SU-DHL-6 (cell line): ENCODE measurements at regions not wholly inside any gene's neighbourhood (a gene's known extent, or its start where the extent isn't known, plus 50 kb on each side); places are given as distances from the start of the nearest gene placed in this dataset.

Experiments
- H2AFZ ChIP-seq: fragments of 200-600 bp; sonication (generic); 2 replicates; pipeline ENCODE4 v1.6.1; 2014; ENCODE audit warnings: low read depth, mild to moderate bottlenecking, moderate library complexity, mixed read lengths, antibody characterized with exemption, low read length; ENCODE audit not compliant: severe bottlenecking
- H3F3A ChIP-seq: fragments of 200-600 bp; shearing (Covaris generic); 2 replicates; pipeline ENCODE4 v1.6.0; 2016; ENCODE audit warnings: antibody characterized with exemption, mild to moderate bottlenecking; ENCODE audit not compliant: insufficient read depth
- H3K27ac ChIP-seq: fragments of 200-600 bp; sonication (generic); 2 replicates; pipeline ENCODE4 v1.5.1; 2016; ENCODE audit warnings: low read depth, mild to moderate bottlenecking, low read length, moderate library complexity, mixed read lengths
- H3K27me3 ChIP-seq: fragments of 200-600 bp; sonication (generic), shearing (Covaris generic); 2 replicates; pipeline ENCODE4 v1.6.0; 2014; ENCODE audit warnings: mild to moderate bottlenecking, low read length
- H3K36me3 ChIP-seq: fragments of 200-600 bp; sonication (generic); 2 replicates; pipeline ENCODE4 v1.6.1; 2014; ENCODE audit warnings: mild to moderate bottlenecking, low read length, mixed read lengths
- H3K4me2 ChIP-seq: fragments of 300-600, 200-600 bp; shearing (Covaris generic), sonication (generic); 2 replicates; pipeline ENCODE4 v1.6.0; 2014; ENCODE audit warnings: low read length, low read depth, mild to moderate bottlenecking; ENCODE audit not compliant: poor library complexity, severe bottlenecking
- H3K4me3 ChIP-seq: fragments of 200-600 bp; sonication (generic); 2 replicates; pipeline ENCODE4 v1.5.1; 2014; ENCODE audit warnings: antibody characterized with exemption, low read length, mild to moderate bottlenecking, mixed read lengths; ENCODE audit not compliant: insufficient read depth, poor library complexity, severe bottlenecking
- H3K79me2 ChIP-seq: fragments of 200-600 bp; sonication (generic); 2 replicates; pipeline ENCODE4 v1.6.1; 2014; ENCODE audit warnings: mild to moderate bottlenecking, low read length, moderate library complexity; ENCODE audit not compliant: insufficient read depth
- H3K9ac ChIP-seq: fragments of 200-600 bp; sonication (generic); 2 replicates; pipeline ENCODE4 v1.7.0; 2014; ENCODE audit warnings: mild to moderate bottlenecking, low read length
- H3K9me2 ChIP-seq: fragments of 200-600 bp; sonication (generic); replicated peaks from 2 replicates; pipeline ENCODE4 v1.6.1; 2014; ENCODE audit warnings: low read length; ENCODE audit not compliant: insufficient read depth
- H3K9me3 ChIP-seq: fragments of 200-600 bp; sonication (generic); 2 replicates; pipeline ENCODE4 v1.6.1; 2014; ENCODE audit warnings: low read length, mixed read lengths; ENCODE audit not compliant: insufficient read depth
- H4K20me1 ChIP-seq: fragments of 200-600 bp; sonication (generic); 2 replicates; pipeline ENCODE4 v1.6.1; 2014; ENCODE audit warnings: low read depth, mild to moderate bottlenecking, antibody characterized with exemption, low read length, moderate library complexity, mixed read lengths
- EZH2phosphoT487 ChIP-seq: fragments of 200-600 bp; sonication (generic), shearing (Covaris generic); conservative IDR thresholded peaks from 2 replicates; pipeline ENCODE4 v1.6.1; 2018; ENCODE audit warnings: mild to moderate bottlenecking, antibody characterized with exemption, low read length, moderate library complexity, mixed read lengths
- TF ChIP-seq, protein P1 (sequence below): fragments of 200-600 bp; sonication (generic); IDR thresholded peaks from one replicate; pipeline ENCODE4 v1.5.1; 2017; ENCODE audit warnings: antibody characterized with exemption, mild to moderate bottlenecking, low read length, moderate library complexity; ENCODE audit not compliant: insufficient read depth, poor library complexity, severe bottlenecking

DNA sequence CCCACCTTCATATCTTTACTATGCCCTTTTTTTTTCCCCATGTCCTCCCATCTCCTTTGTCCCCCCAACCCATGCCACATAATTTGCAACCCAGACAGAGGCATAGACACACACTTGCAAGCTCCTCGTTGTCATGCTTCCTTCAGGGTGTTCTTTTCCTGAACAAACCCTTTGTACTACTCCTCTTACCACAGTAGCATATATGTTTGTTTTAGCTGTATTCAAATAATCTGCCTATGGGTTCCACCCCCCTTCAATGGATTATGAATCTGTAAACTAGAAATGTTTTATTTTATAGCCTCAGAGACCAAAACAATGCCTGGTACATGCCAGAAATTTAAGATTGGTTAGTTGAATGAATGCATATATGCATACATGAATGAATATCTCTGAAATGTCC is 307.1 kb upstream of the E2F7 start:
- Histone ChIP-seq H4K20me1 (no peaks in the 10 kb centered on the region), H3K79me2 (no peaks in the 10 kb centered on the region), H3K27me3 (no peaks in the 10 kb centered on the region), H3F3A (no peaks in the 10 kb centered on the region), H3K9me2 (no peaks in the 10 kb centered on the region), H3K9ac (no peak overlapping the region), H3K36me3 (no peaks in the 10 kb centered on the region), H3K9me3 (no peaks in the 10 kb centered on the region), H3K4me3 (no peak overlapping the region), H3K4me2 (no peak overlapping the region), H3K27ac (no peak overlapping the region), H2AFZ (no peak overlapping the region)
- TF ChIP-seq EZH2phosphoT487: no peak
- TF ChIP-seq, protein P1, sequence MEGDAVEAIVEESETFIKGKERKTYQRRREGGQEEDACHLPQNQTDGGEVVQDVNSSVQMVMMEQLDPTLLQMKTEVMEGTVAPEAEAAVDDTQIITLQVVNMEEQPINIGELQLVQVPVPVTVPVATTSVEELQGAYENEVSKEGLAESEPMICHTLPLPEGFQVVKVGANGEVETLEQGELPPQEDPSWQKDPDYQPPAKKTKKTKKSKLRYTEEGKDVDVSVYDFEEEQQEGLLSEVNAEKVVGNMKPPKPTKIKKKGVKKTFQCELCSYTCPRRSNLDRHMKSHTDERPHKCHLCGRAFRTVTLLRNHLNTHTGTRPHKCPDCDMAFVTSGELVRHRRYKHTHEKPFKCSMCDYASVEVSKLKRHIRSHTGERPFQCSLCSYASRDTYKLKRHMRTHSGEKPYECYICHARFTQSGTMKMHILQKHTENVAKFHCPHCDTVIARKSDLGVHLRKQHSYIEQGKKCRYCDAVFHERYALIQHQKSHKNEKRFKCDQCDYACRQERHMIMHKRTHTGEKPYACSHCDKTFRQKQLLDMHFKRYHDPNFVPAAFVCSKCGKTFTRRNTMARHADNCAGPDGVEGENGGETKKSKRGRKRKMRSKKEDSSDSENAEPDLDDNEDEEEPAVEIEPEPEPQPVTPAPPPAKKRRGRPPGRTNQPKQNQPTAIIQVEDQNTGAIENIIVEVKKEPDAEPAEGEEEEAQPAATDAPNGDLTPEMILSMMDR: no peak

DNA sequence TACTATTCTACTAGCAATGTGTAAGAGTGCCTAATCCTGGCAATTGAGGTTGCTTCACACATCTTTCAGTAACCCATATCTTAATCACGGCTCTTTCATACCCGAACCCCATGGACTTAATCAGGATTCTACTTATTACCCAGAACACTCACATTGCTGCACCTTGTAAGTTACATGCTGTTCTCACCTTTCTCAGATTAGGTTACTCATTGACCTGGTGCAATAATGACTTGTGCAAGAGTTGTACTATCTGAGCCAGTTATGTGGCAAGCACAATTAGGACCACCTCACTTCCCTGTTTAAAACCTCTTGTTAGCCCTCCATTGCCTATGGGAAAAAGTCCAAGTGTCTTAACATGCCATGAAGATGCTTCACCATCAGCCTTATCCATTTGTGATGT is 306.7 kb upstream of the E2F7 start:
- no peak overlapping the region for H2AFZ ChIP-seq
- no peak overlapping the region for H3K9ac ChIP-seq
- no peaks in the 10 kb centered on the region for H3F3A ChIP-seq
- H3K9me2 ChIP-seq: no peaks in the 10 kb centered on the region
- no peak for TF ChIP-seq EZH2phosphoT487
- TF ChIP-seq, protein P1: no peak
- no peaks in the 10 kb centered on the region for H3K27me3 ChIP-seq
- no peak overlapping the region for H3K27ac ChIP-seq
- H3K79me2 ChIP-seq: no peaks in the 10 kb centered on the region
- no peaks in the 10 kb centered on the region for H3K36me3 ChIP-seq
- H4K20me1 ChIP-seq: no peaks in the 10 kb centered on the region
- H3K9me3 ChIP-seq: no peaks in the 10 kb centered on the region
- no peak overlapping the region for H3K4me2 ChIP-seq
- H3K4me3 ChIP-seq: no peak overlapping the region

DNA sequence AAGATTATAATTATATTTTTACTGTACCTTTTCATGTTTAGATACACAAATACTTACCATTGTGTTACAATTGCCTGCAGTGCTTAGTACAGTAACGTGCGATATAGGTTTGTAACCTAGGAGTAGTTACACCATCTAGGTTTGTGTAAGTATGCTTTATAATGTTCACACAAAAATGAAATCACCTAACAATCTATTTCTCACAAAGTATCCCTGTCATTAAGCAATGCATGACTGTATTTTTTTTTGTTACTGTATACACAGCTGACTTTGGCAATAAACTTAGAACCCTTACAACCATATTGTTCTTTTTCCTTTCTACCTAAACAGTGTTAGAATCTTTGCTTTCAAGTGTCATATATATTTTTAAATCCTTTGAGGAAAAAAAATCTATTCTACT is 303.0 kb upstream of the E2F7 start:
- Histone ChIP-seq H3F3A (no peaks in the 10 kb centered on the region), H2AFZ (no peak overlapping the region), H3K9me3 (no peaks in the 10 kb centered on the region), H3K36me3 (no peaks in the 10 kb centered on the region), H3K27me3 (no peaks in the 10 kb centered on the region), H3K9me2 (no peaks in the 10 kb centered on the region), H4K20me1 (no peaks in the 10 kb centered on the region), H3K4me2 (no peak overlapping the region), H3K79me2 (no peaks in the 10 kb centered on the region), H3K4me3 (no peak overlapping the region), H3K27ac (no peak overlapping the region), H3K9ac (no peak overlapping the region)
- no peak for TF ChIP-seq EZH2phosphoT487
- TF ChIP-seq, protein P1: no peak

DNA sequence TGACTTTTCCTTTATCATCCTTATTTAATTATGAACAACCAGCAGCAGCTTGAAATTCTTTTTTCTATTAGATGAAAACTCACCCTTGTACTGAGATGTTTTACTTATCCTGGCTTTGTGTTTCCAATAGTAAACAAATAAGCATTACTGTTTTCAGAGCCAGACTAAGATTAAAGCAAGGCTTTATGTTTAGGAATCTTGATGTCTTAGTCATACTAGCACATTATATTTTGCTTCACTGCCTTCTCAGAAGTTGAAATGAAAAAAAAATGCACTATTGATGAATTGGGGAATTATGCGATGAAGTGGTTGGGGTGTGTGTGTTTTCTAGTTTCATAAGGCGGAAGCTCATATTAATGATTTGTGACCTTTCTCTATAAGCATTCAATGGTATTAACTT is 301.2 kb upstream of the E2F7 start:
- Histone ChIP-seq H3K9me2 (no peaks in the 10 kb centered on the region), H3K79me2 (no peaks in the 10 kb centered on the region), H2AFZ (no peak overlapping the region), H3K27ac (no peak overlapping the region), H3K36me3 (no peaks in the 10 kb centered on the region), H3K9me3 (no peaks in the 10 kb centered on the region), H4K20me1 (no peaks in the 10 kb centered on the region), H3K4me2 (no peak overlapping the region), H3K4me3 (no peak overlapping the region), H3K9ac (no peak overlapping the region), H3F3A (no peaks in the 10 kb centered on the region), H3K27me3 (no peaks in the 10 kb centered on the region)
- TF ChIP-seq, protein P1: no peak
- TF ChIP-seq EZH2phosphoT487: no peak
